ENCODE measurements at regions not wholly inside any gene's neighbourhood (a gene's known extent, or its start where the extent isn't known, plus 50 kb on each side); places are given as distances from the start of the nearest gene placed in this dataset.

DNA sequence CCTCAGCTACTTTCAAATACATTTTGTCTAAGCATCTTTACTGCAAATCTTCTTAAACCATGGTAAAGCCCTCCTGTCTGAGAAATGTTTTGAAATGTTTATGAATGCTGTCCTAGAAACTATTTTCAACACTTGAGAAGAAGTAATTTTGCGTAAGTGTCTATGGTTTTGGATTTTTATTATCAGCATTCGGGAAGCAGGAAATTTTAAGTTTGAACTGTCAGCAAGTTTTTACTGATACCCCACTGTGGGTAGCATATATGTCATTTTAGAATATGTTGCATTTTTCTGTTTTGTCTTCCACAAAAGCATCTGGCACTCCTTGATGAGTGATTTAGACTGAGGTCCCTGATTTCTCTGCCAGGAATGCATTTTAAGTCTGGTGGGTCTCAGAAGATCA lies 302.4 kb upstream of the GIMD1 start:
- DNase-seq (ENCODE audit: low read depth): no peak
- H3K4me3 ChIP-seq (ENCODE audit: low read depth, low read length): no peak overlapping the region
- TF ChIP-seq, protein P1, sequence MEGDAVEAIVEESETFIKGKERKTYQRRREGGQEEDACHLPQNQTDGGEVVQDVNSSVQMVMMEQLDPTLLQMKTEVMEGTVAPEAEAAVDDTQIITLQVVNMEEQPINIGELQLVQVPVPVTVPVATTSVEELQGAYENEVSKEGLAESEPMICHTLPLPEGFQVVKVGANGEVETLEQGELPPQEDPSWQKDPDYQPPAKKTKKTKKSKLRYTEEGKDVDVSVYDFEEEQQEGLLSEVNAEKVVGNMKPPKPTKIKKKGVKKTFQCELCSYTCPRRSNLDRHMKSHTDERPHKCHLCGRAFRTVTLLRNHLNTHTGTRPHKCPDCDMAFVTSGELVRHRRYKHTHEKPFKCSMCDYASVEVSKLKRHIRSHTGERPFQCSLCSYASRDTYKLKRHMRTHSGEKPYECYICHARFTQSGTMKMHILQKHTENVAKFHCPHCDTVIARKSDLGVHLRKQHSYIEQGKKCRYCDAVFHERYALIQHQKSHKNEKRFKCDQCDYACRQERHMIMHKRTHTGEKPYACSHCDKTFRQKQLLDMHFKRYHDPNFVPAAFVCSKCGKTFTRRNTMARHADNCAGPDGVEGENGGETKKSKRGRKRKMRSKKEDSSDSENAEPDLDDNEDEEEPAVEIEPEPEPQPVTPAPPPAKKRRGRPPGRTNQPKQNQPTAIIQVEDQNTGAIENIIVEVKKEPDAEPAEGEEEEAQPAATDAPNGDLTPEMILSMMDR (IDR thresholded peaks at IDR 0.05; ENCODE audit: insufficient read depth, low read depth, low read length, missing control alignments): no peak

GRCh38 chr4:106659371-106659770 lies 290.8 kb upstream of the GIMD1 start:
- TF ChIP-seq, protein P1 (IDR thresholded peaks at IDR 0.05; ENCODE audit: insufficient read depth, low read depth, low read length, missing control alignments): no peak
- H3K4me3 ChIP-seq (ENCODE audit: low read depth, low read length): no peak overlapping the region
- no peak for DNase-seq (ENCODE audit: low read depth)

DNA sequence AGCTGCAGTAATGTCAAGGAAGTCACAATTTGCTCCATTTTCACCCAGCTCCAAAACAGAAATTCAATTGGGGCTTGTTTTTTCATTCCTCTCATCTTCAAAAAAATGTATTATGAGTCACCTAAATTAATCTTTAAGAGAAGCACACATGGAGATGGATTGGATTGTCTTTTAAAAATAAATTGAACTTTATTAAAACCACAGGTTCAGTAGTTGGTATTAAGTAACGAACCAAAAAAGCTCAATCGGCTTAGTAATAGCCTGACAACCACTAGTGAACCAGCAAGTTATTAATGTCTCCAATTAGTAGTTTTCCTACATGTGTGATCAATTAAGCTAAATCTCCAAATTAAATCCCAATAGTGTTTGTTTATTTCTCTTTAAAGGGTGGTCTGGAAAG lies 283.5 kb upstream of the GIMD1 start:
- no peak for DNase-seq (ENCODE audit: low read depth)

GRCh38 chr4:106650701-106651100 lies 282.1 kb upstream of the GIMD1 start:
- TF ChIP-seq, protein P1 (IDR thresholded peaks at IDR 0.05; ENCODE audit: insufficient read depth, low read depth, low read length, missing control alignments): no peak
- H3K4me3 ChIP-seq (ENCODE audit: low read depth, low read length): no peak overlapping the region

More for the DNA sequence above, 283.5 kb upstream of the GIMD1 start:
- TF ChIP-seq, protein P1 (IDR thresholded peaks at IDR 0.05; ENCODE audit: insufficient read depth, low read depth, low read length, missing control alignments): no peak
- no peak overlapping the region for H3K4me3 ChIP-seq (ENCODE audit: low read depth, low read length)

GRCh38 chr4:106647451-106647850 lies 278.9 kb upstream of the GIMD1 start:
- no peak for DNase-seq (ENCODE audit: low read depth)
- no peak overlapping the region for H3K4me3 ChIP-seq (ENCODE audit: low read depth, low read length)
- TF ChIP-seq, protein P1 (IDR thresholded peaks at IDR 0.05; ENCODE audit: insufficient read depth, low read depth, low read length, missing control alignments): no peak

More at GRCh38 chr4:106650701-106651100, 282.1 kb upstream of the GIMD1 start:
- DNase-seq (ENCODE audit: low read depth): no peak

GRCh38 chr4:106629268-106629625 lies 260.7 kb upstream of the GIMD1 start:
- DNase-seq (ENCODE audit: low read depth): no peak

More at GRCh38 chr4:106629268-106629625, 260.7 kb upstream of the GIMD1 start:
- no peak overlapping the region for H3K4me3 ChIP-seq (ENCODE audit: low read depth, low read length)
- TF ChIP-seq, protein P1 (IDR thresholded peaks at IDR 0.05; ENCODE audit: insufficient read depth, low read depth, low read length, missing control alignments): no peak

All from GM12865 (cell line).